HTR-8/SVneo (cell line): ENCODE measurements at regions not wholly inside any gene's neighbourhood (a gene's known extent, or its start where the extent isn't known, plus 50 kb on each side); places are given as distances from the start of the nearest gene placed in this dataset.
"Not testable (repeated sequence)": the region's sequence is repeated elsewhere in the genome, so short reads cannot be mapped to it uniquely, and the experiment has no call there.

Source experiments
- DNase-seq: peaks from one replicate; pipeline ENCODE4 v3.0.0; 2011; ENCODE audit warnings: low spot score, mixed read lengths; ENCODE audit not compliant: insufficient read length
- FAIRE-seq: peaks from 2 replicates; lab custom pipeline; 2011; peaks lifted over from hg19 to GRCh38; lab: Jason Lieb, UNC

GRCh38 chr4:170169699-170170098, 79.9 kb upstream of the AADAT start:
- DNase-seq (no peak), FAIRE-seq (peak; percentile 48)

GRCh38 chr4:170167678-170168077, 77.9 kb upstream of the AADAT start:
- DNase-seq (no peak), FAIRE-seq (no peak)

- FAIRE-seq, DNase-seq: not testable (repeated sequence)
Measured at GRCh38 chr4:170166193-170166592, 76.4 kb upstream of the AADAT start.

- DNase-seq: no peak
- no peak for FAIRE-seq
Measured at GRCh38 chr4:170162416-170162815, 72.7 kb upstream of the AADAT start.

GRCh38 chr4:170157670-170158069, 67.9 kb upstream of the AADAT start:
- no peak for FAIRE-seq
- no peak for DNase-seq

GRCh38 chr4:170145120-170145519, 55.4 kb upstream of the AADAT start:
- FAIRE-seq (no peak), DNase-seq (no peak)

- FAIRE-seq (no peak), DNase-seq (no peak)
Measured at GRCh38 chr4:170139764-170140163, 50.0 kb upstream of the AADAT start.
